Stomach (tissue), 8 donors: ENCODE measurements at regions not wholly inside any gene's neighbourhood (a gene's known extent, or its start where the extent isn't known, plus 50 kb on each side); places are given as distances from the start of the nearest gene placed in this dataset.
"Not testable (repeated sequence)": the region's sequence is repeated elsewhere in the genome, so short reads cannot be mapped to it uniquely, and the experiment has no call there.

ENCODE experiments used
- DNase-seq, 2 donors: peaks; one replicate each; pipeline versions ENCODE4 v3.0.0 to v3.0.0-alpha.2; 2013 to 2019
- H3K27ac ChIP-seq, 5 donors: fragments of 200-600 bp in 4 of 5; sonication (generic) in 4 of 5; one replicate each; pipeline ENCODE4 v1.5.1; 2013 to 2019; ENCODE audit warnings: mild to moderate bottlenecking in 1 of 5, moderate library complexity in 1 of 5
- H3K27me3 ChIP-seq, 3 donors: fragments of 200-600 bp; sonication (generic); one replicate each; pipeline ENCODE4 v1.5.1; 2017 to 2019; ENCODE audit warnings: mixed run types in 1 of 3
- H3K36me3 ChIP-seq, 4 donors: fragments of 200-600 bp; sonication (generic); 1 replicate in 3 of 4; 2 replicates in 1 of 4; pipeline ENCODE4 v1.5.1; 2016 to 2019
- H3K4me1 ChIP-seq, 4 donors: fragments of 200-600 bp; sonication (generic); one replicate each; pipeline ENCODE4 v1.5.1; 2016 to 2019
- H3K4me3 ChIP-seq, 4 donors: fragments of 200-600 bp; sonication (generic) in 3 of 4; one replicate each; pipeline ENCODE4 v1.5.1; 2016 to 2019; ENCODE audit warnings: mild to moderate bottlenecking in 1 of 4
- H3K9me3 ChIP-seq, 4 donors: fragments of 200-600 bp; sonication (generic); one replicate each; pipeline ENCODE4 v1.5.1; 2016 to 2019
- CTCF ChIP-seq, 7 experiments: fragments of 450-650 bp in 4 of 7; fragments of 200-600 bp in 3 of 7; sonication (generic) in 3 of 7; IDR thresholded peaks; one replicate each; pipeline ENCODE4 v1.5.1; 2016 to 2019; ENCODE audit warnings: antibody characterized with exemption in 7 of 7, control low read depth in 2 of 7, mild to moderate bottlenecking in 1 of 7
- EP300 ChIP-seq: sonication (generic); formaldehyde crosslinking; IDR thresholded peaks from one replicate; pipeline ENCODE4 v1.6.1; 2017; ENCODE audit warnings: antibody characterized with exemption
- POLR2A ChIP-seq, 4 donors: fragments of 450-650 bp; IDR thresholded peaks; one replicate each; pipeline ENCODE4 v1.6.1; 2016; ENCODE audit warnings: antibody characterized with exemption in 4 of 4, control low read depth in 2 of 4, mild to moderate bottlenecking in 1 of 4, moderate library complexity in 1 of 4
- POLR2AphosphoS5 ChIP-seq, 3 donors: sonication (generic); formaldehyde crosslinking; IDR thresholded peaks; one replicate each; pipeline ENCODE4 v1.6.1; 2016; ENCODE audit warnings: antibody characterized with exemption in 3 of 3
- WGBS, 5 donors: extraction: QIAGEN DNeasy Blood & Tissue Kit in 3 of 5; methylation state at CpG; one replicate each; pipeline versions ENCODE4 v1.1.5 to v1.1.7; 2013 to 2018; 5-methylcytosine and 5-hydroxymethylcytosine counted together
- intact Hi-C: fragments of 100-400 bp; cut with DNase I; formaldehyde crosslinking; loops from one replicate; pipeline ENCODE4 v1.15.1; 2023; ENCODE audit warnings: low total_unique reads
- donor health status: healthy with polysubstance abuse.
- donor health status: Bipolar disorder and iron deficiency.
- donor health status: healthy.

- DNase-seq = no peak
- H3K4me3 ChIP-seq = no peak overlapping the region
- TF ChIP-seq EP300 = no peak
- TF ChIP-seq POLR2AphosphoS5 (IDR thresholded peaks at IDR 0.05) = no peak
- TF ChIP-seq POLR2A (IDR thresholded peaks at IDR 0.05) = no peak
- TF ChIP-seq CTCF (IDR thresholded peaks at IDR 0.05) = no peak
- H3K9me3 ChIP-seq = peaks cover 0 to 36% (median 17%) of the 10 kb centered on the region in 4 donors
- H3K27me3 ChIP-seq = no peaks in the 10 kb centered on the region
- WGBS, 5 donors = 75 to 94% (median 80%) methylated on average over 1 of the region's 1 CpG
- no peaks in the 10 kb centered on the region for H3K4me1 ChIP-seq
- H3K27ac ChIP-seq = no peak overlapping the region
- intact Hi-C loops = no loop called here
- no peaks in the 10 kb centered on the region for H3K36me3 ChIP-seq
These were observed 558.5 kb upstream of the PTGER4 start for GRCh38 chr5:40121236-40121635.

- Histone ChIP-seq H3K4me3 (no peak overlapping the region), H3K27ac (no peak overlapping the region), H3K36me3 (no peaks in the 10 kb centered on the region), H3K4me1 (peaks cover 0 to 18% (median 12%) of the 10 kb centered on the region in 4 donors), H3K27me3 (no peaks in the 10 kb centered on the region), H3K9me3 (no peaks in the 10 kb centered on the region)
- TF ChIP-seq CTCF (IDR thresholded peaks at IDR 0.05) = no peak
- no peak for TF ChIP-seq EP300
- TF ChIP-seq POLR2A (IDR thresholded peaks at IDR 0.05) = no peak
- TF ChIP-seq POLR2AphosphoS5 (IDR thresholded peaks at IDR 0.05) = no peak
- DNase-seq = no peak
- intact Hi-C loops = no loop called here
These were observed 566.8 kb upstream of the PTGER4 start for GRCh38 chr5:40112875-40113274.

DNA sequence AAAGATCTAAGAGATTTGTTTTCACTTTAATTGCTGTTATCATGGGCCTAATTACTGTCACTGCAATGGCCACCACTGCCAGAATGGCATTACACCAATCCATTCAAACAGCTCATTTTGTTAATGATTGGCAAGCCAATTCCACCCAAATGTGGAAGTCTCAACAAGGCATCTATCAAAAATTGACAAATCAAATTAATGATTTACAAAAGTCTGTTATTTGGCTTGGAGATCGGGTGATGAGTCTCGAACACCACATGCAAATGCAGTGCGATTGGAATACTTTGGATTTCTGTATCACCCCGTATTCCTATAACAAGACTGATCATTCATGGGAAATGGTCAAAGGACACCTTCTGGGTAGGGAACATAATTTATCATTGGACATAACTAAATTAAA lies 568.7 kb upstream of the PTGER4 start:
- peaks cover 0 to 19% (median 12%) of the 10 kb centered on the region in 4 donors for H3K4me1 ChIP-seq
- H3K27me3 ChIP-seq, H3K4me3 ChIP-seq, H3K27ac ChIP-seq, H3K9me3 ChIP-seq, intact Hi-C loops, H3K36me3 ChIP-seq, DNase-seq: not testable (repeated sequence)
- WGBS, 5 donors = 91 to 99% (median 96%) methylated on average over 4 of the region's 4 CpGs

GRCh38 chr5:40108764-40109390 lies 570.8 kb upstream of the PTGER4 start:
- 22 to 39% (median 33%) methylated on average over 3 of the region's 3 CpGs for WGBS, 5 donors
- H3K27me3 ChIP-seq, H3K4me3 ChIP-seq, H3K9me3 ChIP-seq, H3K36me3 ChIP-seq, intact Hi-C loops: not testable (repeated sequence)
- Histone ChIP-seq H3K4me1 (peaks cover 0 to 19% (median 12%) of the 10 kb centered on the region in 4 donors), H3K27ac (peak overlapping the region in 1 of 5 donors; percentile 15)
- DNase-seq = peak in 1 of 2 donors; percentile 37

GRCh38 chr5:40107786-40108185 lies 571.9 kb upstream of the PTGER4 start:
- H3K36me3 ChIP-seq, intact Hi-C loops, H3K9me3 ChIP-seq, H3K4me3 ChIP-seq, DNase-seq, H3K27me3 ChIP-seq, H3K27ac ChIP-seq: not testable (repeated sequence)
- 22 to 41% (median 30%) methylated on average over 4 of the region's 4 CpGs for WGBS, 5 donors
- H3K4me1 ChIP-seq = peaks cover 0 to 19% (median 12%) of the 10 kb centered on the region in 4 donors

DNA sequence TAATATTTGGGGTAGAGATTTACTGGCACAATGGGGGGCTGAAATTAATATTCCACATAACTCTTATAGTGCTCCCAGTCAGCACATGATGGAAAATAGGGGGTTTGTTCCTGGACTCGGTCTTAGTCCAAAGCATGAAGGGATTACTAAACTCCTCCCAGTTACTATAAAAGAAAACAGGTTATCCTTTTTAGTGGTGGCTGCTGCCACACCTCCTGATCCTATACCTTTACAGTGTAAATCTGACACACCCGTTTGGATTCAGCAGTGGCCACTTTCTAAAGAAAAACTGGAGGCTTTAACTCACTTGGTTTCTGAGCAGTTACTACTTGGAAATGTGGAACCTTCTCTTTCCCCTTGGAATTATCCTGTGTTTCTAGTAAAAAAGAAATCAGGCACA lies 572.9 kb upstream of the PTGER4 start:
- TF ChIP-seq POLR2AphosphoS5 (IDR thresholded peaks at IDR 0.05) = no peak
- no peak for TF ChIP-seq CTCF (IDR thresholded peaks at IDR 0.05)
- no peak for TF ChIP-seq POLR2A (IDR thresholded peaks at IDR 0.05)
- TF ChIP-seq EP300 = no peak
- 45 to 76% (median 52%) methylated on average over 2 of the region's 2 CpGs for WGBS, 5 donors

More for the DNA sequence above, 572.9 kb upstream of the PTGER4 start:
- no peaks in the 10 kb centered on the region for H3K36me3 ChIP-seq
- H3K4me1 ChIP-seq = peaks cover 0 to 19% (median 12%) of the 10 kb centered on the region in 4 donors
- H3K9me3 ChIP-seq = peaks cover 0 to 3% (median 0%) of the 10 kb centered on the region in 4 donors
- intact Hi-C loops = no loop called here
- DNase-seq = no peak
- no peaks in the 10 kb centered on the region for H3K27me3 ChIP-seq
- H3K27ac ChIP-seq = no peak overlapping the region
- H3K4me3 ChIP-seq = no peak overlapping the region
